Left renal pelvis (tissue), 4 donors: ENCODE measurements at regions not wholly inside any gene's neighbourhood (a gene's known extent, or its start where the extent isn't known, plus 50 kb on each side); places are given as distances from the start of the nearest gene placed in this dataset.
"Not testable (repeated sequence)": the region's sequence is repeated elsewhere in the genome, so short reads cannot be mapped to it uniquely, and the experiment has no call there.

Experiments
- DNase-seq, 4 donors: peaks; one replicate each; pipeline ENCODE4 v3.0.0-alpha.2; 2013; ENCODE audit warnings: low read depth in 4 of 4, low spot score in 3 of 4

- DNase-seq, result no peak
These were observed 295.7 kb downstream of the ADGRD1 start for GRCh38 chr12:131249246-131250027.

GRCh38 chr12:131250028-131250950, 296.6 kb downstream of the ADGRD1 start:
- DNase-seq, result no peak

GRCh38 chr12:131250951-131251315, 297.2 kb downstream of the ADGRD1 start:
- DNase-seq, result no peak

- no peak for DNase-seq
These were observed 297.8 kb downstream of the ADGRD1 start for GRCh38 chr12:131251336-131252101.

- DNase-seq, result no peak
These were observed 299.8 kb downstream of the ADGRD1 start for GRCh38 chr12:131253376-131254026.

GRCh38 chr12:131254374-131254773, 300.7 kb downstream of the ADGRD1 start:
- DNase-seq, result no peak

GRCh38 chr12:131258398-131258797, 304.7 kb downstream of the ADGRD1 start:
- no peak for DNase-seq

GRCh38 chr12:131260251-131260905, 306.7 kb downstream of the ADGRD1 start:
- no peak for DNase-seq

- peak in 3 of 4 donors; percentile 14 to 20 (median 16) for DNase-seq
These were observed 307.2 kb downstream of the ADGRD1 start for GRCh38 chr12:131260954-131261353.

- no peak for DNase-seq
These were observed 308.2 kb downstream of the ADGRD1 start for GRCh38 chr12:131261906-131262305.

- DNase-seq, result no peak
These were observed 309.9 kb downstream of the ADGRD1 start for GRCh38 chr12:131263626-131264025.

- DNase-seq, result no peak
These were observed 310.9 kb downstream of the ADGRD1 start for GRCh38 chr12:131264635-131265034.

GRCh38 chr12:131266591-131267467, 313.1 kb downstream of the ADGRD1 start:
- DNase-seq, result no peak

- no peak for DNase-seq
These were observed 313.9 kb downstream of the ADGRD1 start for GRCh38 chr12:131267576-131267975.

- DNase-seq, result not testable (repeated sequence)
These were observed 314.4 kb downstream of the ADGRD1 start for GRCh38 chr12:131268123-131268522.

GRCh38 chr12:131268571-131268970, 314.9 kb downstream of the ADGRD1 start:
- DNase-seq, result not testable (repeated sequence)

- DNase-seq, result no peak
These were observed 315.8 kb downstream of the ADGRD1 start for GRCh38 chr12:131269551-131269950.

- DNase-seq, result not testable (repeated sequence)
These were observed 316.3 kb downstream of the ADGRD1 start for GRCh38 chr12:131269977-131270376.

GRCh38 chr12:131271724-131272123, 318.0 kb downstream of the ADGRD1 start:
- DNase-seq, result no peak
